ENCODE measurements at regions not wholly inside any gene's neighbourhood (a gene's known extent, or its start where the extent isn't known, plus 50 kb on each side); places are given as distances from the start of the nearest gene placed in this dataset.

- TF ChIP-seq POU5F1 (IDR thresholded peaks at IDR 0.05; ENCODE audit: low read depth, low read length): no peak
Measured at GRCh38 chr5:3305432-3305831, 290.2 kb upstream of the IRX1 start (continued).
